H9 (cell line): ENCODE measurements at regions not wholly inside any gene's neighbourhood (a gene's known extent, or its start where the extent isn't known, plus 50 kb on each side); places are given as distances from the start of the nearest gene placed in this dataset.

Source experiments
- DNase-seq: peaks from one replicate; pipeline ENCODE4 v3.0.0-alpha.2; 2017
- H2AFZ ChIP-seq: one replicate; pipeline ENCODE4 v1.6.1; 2013; ENCODE audit warnings: mild to moderate bottlenecking, low read length, control low read depth, moderate library complexity
- H2AK5ac ChIP-seq: 2 replicates; pipeline ENCODE4 v1.6.1; 2013; ENCODE audit warnings: low read length, control low read depth, mixed read lengths; ENCODE audit not compliant: insufficient read length
- H2BK120ac ChIP-seq: one replicate; pipeline ENCODE4 v1.6.1; 2013; ENCODE audit warnings: low read depth, mild to moderate bottlenecking, low read length, control low read depth, inconsistent platforms; ENCODE audit not compliant: poor library complexity, severe bottlenecking
- H2BK12ac ChIP-seq: 2 replicates; pipeline ENCODE4 v1.6.1; 2013; ENCODE audit warnings: low read length, control low read depth, mixed read lengths, low read depth; ENCODE audit not compliant: insufficient read length
- H2BK15ac ChIP-seq: 2 replicates; pipeline ENCODE4 v1.6.1; 2013; ENCODE audit warnings: low read depth, low read length, control low read depth
- H2BK20ac ChIP-seq: one replicate; pipeline ENCODE4 v1.6.1; 2013; ENCODE audit warnings: low read depth, mild to moderate bottlenecking, low read length, control low read depth, inconsistent platforms; ENCODE audit not compliant: poor library complexity, severe bottlenecking
- H2BK5ac ChIP-seq: 2 replicates; pipeline ENCODE4 v1.6.1; 2013; ENCODE audit warnings: low read length, control low read depth, mixed read lengths; ENCODE audit not compliant: insufficient read length
- H3K14ac ChIP-seq: 2 replicates; pipeline ENCODE4 v1.6.1; 2013; ENCODE audit warnings: low read length, control low read depth; ENCODE audit not compliant: insufficient read depth
- H3K18ac ChIP-seq: 2 replicates; pipeline ENCODE4 v1.6.1; 2013; ENCODE audit warnings: low read depth, mild to moderate bottlenecking, mixed read lengths, low read length, control low read depth; ENCODE audit not compliant: insufficient read length
- H3K23ac ChIP-seq: 2 replicates; pipeline ENCODE4 v1.6.1; 2013; ENCODE audit warnings: low read length, control low read depth, mixed read lengths, low read depth; ENCODE audit not compliant: insufficient read length
- H3K23me2 ChIP-seq: 2 replicates; pipeline ENCODE4 v1.6.1; 2013; ENCODE audit warnings: low read depth, mild to moderate bottlenecking, mixed read lengths, low read length, control low read depth; ENCODE audit not compliant: insufficient read length, poor library complexity, severe bottlenecking
- H3K27ac ChIP-seq: 2 replicates; pipeline ENCODE4 v1.5.1; 2013; ENCODE audit warnings: low read length, control low read depth, mixed read lengths, low read depth; ENCODE audit not compliant: insufficient read length
- H3K27me3 ChIP-seq: 2 replicates; pipeline ENCODE4 v1.6.1; 2013; ENCODE audit warnings: low read length, control low read depth, inconsistent platforms; ENCODE audit not compliant: insufficient read depth
- H3K4ac ChIP-seq: 2 replicates; pipeline ENCODE4 v1.6.1; 2013; ENCODE audit warnings: low read depth, mild to moderate bottlenecking, control low read depth, inconsistent platforms, low read length, moderate library complexity
- H3K4me1 ChIP-seq: 2 replicates; pipeline ENCODE4 v1.6.1; 2013; ENCODE audit warnings: low read length, control low read depth, inconsistent platforms; ENCODE audit not compliant: insufficient read depth
- H3K4me2 ChIP-seq: 2 replicates; pipeline ENCODE4 v1.6.1; 2013; ENCODE audit warnings: low read length, control low read depth, mixed read lengths; ENCODE audit not compliant: insufficient read length, insufficient read depth
- H3K56ac ChIP-seq: 2 replicates; pipeline ENCODE4 v1.6.1; 2013; ENCODE audit warnings: low read depth, mild to moderate bottlenecking, mixed read lengths, low read length, control low read depth; ENCODE audit not compliant: insufficient read length
- H3K79me1 ChIP-seq: 2 replicates; pipeline ENCODE4 v1.6.1; 2013; ENCODE audit warnings: low read depth, mild to moderate bottlenecking, moderate library complexity, low read length, control low read depth, inconsistent platforms; ENCODE audit not compliant: insufficient read depth, poor library complexity, severe bottlenecking
- H3K79me2 ChIP-seq: 2 replicates; pipeline ENCODE4 v1.6.1; 2013; ENCODE audit warnings: low read length, control low read depth, inconsistent platforms; ENCODE audit not compliant: insufficient read depth
- H3K9ac ChIP-seq: 2 replicates; pipeline ENCODE4 v1.6.1; 2013; ENCODE audit warnings: low read length, control low read depth, mixed read lengths; ENCODE audit not compliant: insufficient read length; ENCODE audit errors: extremely low read depth
- H3K9me3 ChIP-seq: one replicate; pipeline ENCODE4 v1.6.1; 2013; ENCODE audit warnings: low read depth, low read length, inconsistent platforms; ENCODE audit not compliant: control insufficient read depth
- H3T11ph ChIP-seq: one replicate; pipeline ENCODE4 v1.6.1; 2013; ENCODE audit warnings: mild to moderate bottlenecking, low read length, control low read depth, inconsistent platforms
- H4K20me1 ChIP-seq: one replicate; pipeline ENCODE4 v1.6.1; 2013; ENCODE audit not compliant: control insufficient read depth, insufficient read length, insufficient read depth
- H4K5ac ChIP-seq: 2 replicates; pipeline ENCODE4 v1.6.1; 2013; ENCODE audit warnings: low read depth, mild to moderate bottlenecking, mixed read lengths, low read length, control low read depth; ENCODE audit not compliant: insufficient read length
- H4K8ac ChIP-seq: replicated peaks from 2 replicates; pipeline ENCODE4 v1.6.1; 2013; ENCODE audit warnings: low read length, control low read depth, mixed read lengths, low read depth; ENCODE audit not compliant: insufficient read length
- H4K91ac ChIP-seq: 2 replicates; pipeline ENCODE4 v1.6.1; 2013; ENCODE audit warnings: low read depth, mild to moderate bottlenecking, moderate library complexity, mixed read lengths, low read length, control low read depth; ENCODE audit not compliant: insufficient read length
- H3K27ac Mint-ChIP-seq, 3 experiments: 2 replicates in 2 of 3; 3 replicates in 1 of 3; pipeline ENCODE4 v1.8.0; 2020 to 2021; ENCODE audit warnings: mixed read lengths in 3 of 3, mild to moderate bottlenecking in 1 of 3, moderate library complexity in 1 of 3
- H3K27me3 Mint-ChIP-seq: 2 replicates; pipeline ENCODE4 v1.8.0; 2021; ENCODE audit warnings: low read depth, mild to moderate bottlenecking, moderate library complexity, mixed read lengths
- H3K36me3 Mint-ChIP-seq, 3 experiments: 2 replicates in 2 of 3; 3 replicates in 1 of 3; pipeline ENCODE4 v1.8.0; 2020 to 2021; ENCODE audit warnings: low read depth in 3 of 3, mixed read lengths in 3 of 3; ENCODE audit not compliant: insufficient read depth in 1 of 3
- H3K4me1 Mint-ChIP-seq, 2 experiments: 2 replicates each; pipeline ENCODE4 v1.8.0; 2020; ENCODE audit warnings: mixed read lengths in 2 of 2
- H3K4me3 Mint-ChIP-seq, 2 experiments: 2 replicates in 1 of 2; 3 replicates in 1 of 2; pipeline ENCODE4 v1.8.0; 2020 to 2021; ENCODE audit warnings: mild to moderate bottlenecking in 2 of 2, mixed read lengths in 2 of 2, moderate library complexity in 1 of 2
- H3K9me3 Mint-ChIP-seq, 2 experiments: 2 replicates in 1 of 2; 3 replicates in 1 of 2; pipeline ENCODE4 v1.8.0; 2020; ENCODE audit warnings: mild to moderate bottlenecking in 2 of 2, mixed read lengths in 2 of 2, moderate library complexity in 1 of 2
- CTCF ChIP-seq: fragments of 200-600 bp; sonication (generic); conservative IDR thresholded peaks from 3 replicates; pipeline ENCODE4 v1.8.0; 2021; ENCODE audit warnings: antibody characterized with exemption, mild to moderate bottlenecking
- WGBS: extraction: QIAGEN DNeasy Blood & Tissue Kit; methylation state at CpG from one replicate; pipeline ENCODE4 v1.1.7; 2013; ENCODE audit warnings: missing lambda C conversion rate, low lambda C conversion rate, mixed read lengths; ENCODE audit not compliant: insufficient read length; ENCODE audit errors: extremely low coverage; 5-methylcytosine and 5-hydroxymethylcytosine counted together

GRCh38 chr12:65620046-65620445 lies 204.2 kb upstream of the HMGA2 start:
- Histone ChIP-seq H3K4me1 (no peaks in the 10 kb centered on the region), H2BK120ac (no peak overlapping the region), H2AFZ (no peak overlapping the region), H4K5ac (no peak overlapping the region), H3K18ac (no peak overlapping the region), H2BK12ac (no peak overlapping the region), H3K27me3 (no peaks in the 10 kb centered on the region), H3K4me2 (no peak overlapping the region), H2BK5ac (no peak overlapping the region), H3K56ac (no peak overlapping the region), H3K14ac (no peak overlapping the region), H3K79me2 (0 out of 2 replicates have a peak, but pooled peaks cover 1% of the 10 kb centered on the region), H3K79me1 (no peaks in the 10 kb centered on the region), H2BK20ac (no peak overlapping the region), H3K27ac (no peak overlapping the region), H3K9ac (no peak overlapping the region), H4K8ac (no peak overlapping the region), H4K91ac (no peak overlapping the region), H3K23ac (no peak overlapping the region), H3K4ac (no peak overlapping the region), H3K9me3 (no peaks in the 10 kb centered on the region), H2BK15ac (no peak overlapping the region), H3T11ph (no peak overlapping the region), H2AK5ac (no peak overlapping the region), H3K23me2 (no peaks in the 10 kb centered on the region), H4K20me1 (no peaks in the 10 kb centered on the region)
- Mint-ChIP-seq H3K9me3 (no peaks in the 10 kb centered on the region), H3K4me1 (peaks cover 4% of the 10 kb centered on the region in 2 experiments; a peak in 3 of 4 replicates), H3K4me3 (no peak overlapping the region), H3K27ac (no peak overlapping the region), H3K36me3 (no peaks in the 10 kb centered on the region), H3K27me3 (no peaks in the 10 kb centered on the region)
- DNase-seq: no peak
- no CpG with 5 or more reads among the region's 1 CpG for WGBS
- TF ChIP-seq CTCF: no peak
